Effector memory CD8-positive, alpha-beta T cell (primary cell): ENCODE measurements at regions not wholly inside any gene's neighbourhood (a gene's known extent, or its start where the extent isn't known, plus 50 kb on each side); places are given as distances from the start of the nearest gene placed in this dataset.
"Not testable (repeated sequence)": the region's sequence is repeated elsewhere in the genome, so short reads cannot be mapped to it uniquely, and the experiment has no call there.

ENCODE experiments used
- ATAC-seq: fragments of 150-1000 bp; cut with Tn5 transposase; replicated peaks from 2 replicates; pipeline ENCODE4 v1.10.0; 2021; ENCODE audit warnings: mild to moderate bottlenecking, moderate library complexity
- DNase-seq, 3 experiments: peaks; one replicate each; pipeline ENCODE4 v3.0.0; 2021
- H3K27ac Mint-ChIP-seq, 2 donors: one replicate each; pipeline ENCODE4 v1.8.0; 2022; ENCODE audit warnings: mild to moderate bottlenecking in 2 of 2, mixed read lengths in 2 of 2, moderate library complexity in 2 of 2
- H3K27me3 Mint-ChIP-seq, 2 donors: one replicate each; pipeline ENCODE4 v1.8.0; 2022; ENCODE audit warnings: mixed read lengths in 2 of 2
- H3K36me3 Mint-ChIP-seq: one replicate; pipeline ENCODE4 v1.8.0; 2022; ENCODE audit warnings: mild to moderate bottlenecking, moderate library complexity, mixed read lengths; ENCODE audit not compliant: insufficient read depth
- H3K4me1 Mint-ChIP-seq, 2 donors: one replicate each; pipeline ENCODE4 v1.8.0; 2022; ENCODE audit warnings: low read depth in 2 of 2, mixed read lengths in 2 of 2
- H3K4me3 Mint-ChIP-seq, 2 donors: one replicate each; pipeline ENCODE4 v1.8.0; 2022; ENCODE audit warnings: mild to moderate bottlenecking in 2 of 2, mixed read lengths in 2 of 2, moderate library complexity in 2 of 2
- H3K9me3 Mint-ChIP-seq, 2 donors: one replicate each; pipeline ENCODE4 v1.8.0; 2022; ENCODE audit warnings: mixed read lengths in 2 of 2

- not testable (repeated sequence) for ATAC-seq, H3K4me3 Mint-ChIP-seq, H3K27me3 Mint-ChIP-seq, DNase-seq, H3K27ac Mint-ChIP-seq, H3K9me3 Mint-ChIP-seq
- Mint-ChIP-seq H3K36me3 (peaks cover 12% of the 10 kb centered on the region), H3K4me1 (peaks cover 10 to 23% of the 10 kb centered on the region in 2 donors)
These were observed 137.2 kb downstream of the HAUS1 start for GRCh38 chr18:46241393-46241792.

- Mint-ChIP-seq H3K36me3 (peaks cover 14% of the 10 kb centered on the region), H3K4me3 (no peak overlapping the region), H3K9me3 (no peaks in the 10 kb centered on the region), H3K4me1 (peaks cover 10 to 26% of the 10 kb centered on the region in 2 donors), H3K27ac (no peak overlapping the region), H3K27me3 (no peaks in the 10 kb centered on the region)
- DNase-seq (no peak), ATAC-seq (no peak)
These were observed 138.0 kb downstream of the HAUS1 start for GRCh38 chr18:46242183-46242582.

GRCh38 chr18:46243095-46243494 lies 138.9 kb downstream of the HAUS1 start:
- H3K9me3 Mint-ChIP-seq: no peaks in the 10 kb centered on the region
- no peak for ATAC-seq
- H3K27me3 Mint-ChIP-seq: no peaks in the 10 kb centered on the region
- no peak overlapping the region for H3K4me3 Mint-ChIP-seq
- no peak for DNase-seq
- peaks cover 14 to 31% of the 10 kb centered on the region in 2 donors for H3K4me1 Mint-ChIP-seq
- H3K36me3 Mint-ChIP-seq: peaks cover 14% of the 10 kb centered on the region
- no peak overlapping the region for H3K27ac Mint-ChIP-seq

GRCh38 chr18:46243673-46244072 lies 139.5 kb downstream of the HAUS1 start:
- Mint-ChIP-seq H3K4me1 (peaks cover 16 to 35% of the 10 kb centered on the region in 2 donors), H3K27me3 (no peaks in the 10 kb centered on the region), H3K4me3 (no peak overlapping the region), H3K36me3 (peaks cover 14% of the 10 kb centered on the region), H3K27ac (no peak overlapping the region), H3K9me3 (no peaks in the 10 kb centered on the region)
- DNase-seq (no peak), ATAC-seq (no peak)

- Mint-ChIP-seq H3K4me1 (peaks cover 26 to 45% of the 10 kb centered on the region in 2 donors), H3K27me3 (no peaks in the 10 kb centered on the region), H3K4me3 (no peak overlapping the region), H3K9me3 (no peaks in the 10 kb centered on the region), H3K27ac (peak overlapping the region in 1 of 2 donors; percentile 94), H3K36me3 (peaks cover 12% of the 10 kb centered on the region)
- ATAC-seq: no peak
- no peak for DNase-seq
These were observed 141.9 kb downstream of the HAUS1 start for GRCh38 chr18:46246101-46246500.

GRCh38 chr18:46247942-46248341 lies 143.8 kb downstream of the HAUS1 start:
- H3K4me1 Mint-ChIP-seq: peaks cover 26 to 45% of the 10 kb centered on the region in 2 donors
- H3K27me3 Mint-ChIP-seq: no peaks in the 10 kb centered on the region
- peak overlapping the region; percentile 73 to 94 for H3K27ac Mint-ChIP-seq
- no peak for DNase-seq
- H3K4me3 Mint-ChIP-seq: peak overlapping the region in 1 of 2 donors; percentile 6
- no peak for ATAC-seq
- H3K36me3 Mint-ChIP-seq: peaks cover 12% of the 10 kb centered on the region
- no peaks in the 10 kb centered on the region for H3K9me3 Mint-ChIP-seq

GRCh38 chr18:46250084-46250811 lies 146.1 kb downstream of the HAUS1 start:
- Mint-ChIP-seq H3K27ac (peak overlapping the region; percentile 73 to 94), H3K4me3 (peak overlapping the region; percentile 46 to 72), H3K9me3 (no peaks in the 10 kb centered on the region), H3K36me3 (peaks cover 18% of the 10 kb centered on the region), H3K27me3 (no peaks in the 10 kb centered on the region), H3K4me1 (peaks cover 25 to 40% of the 10 kb centered on the region in 2 donors)
- ATAC-seq (peak; percentile 97), DNase-seq (peak; percentile 50 to 58 (median 56))

- Mint-ChIP-seq H3K4me1 (peaks cover 25 to 37% of the 10 kb centered on the region in 2 donors), H3K9me3 (no peaks in the 10 kb centered on the region), H3K27ac (peak overlapping the region; percentile 73 to 94), H3K27me3 (no peaks in the 10 kb centered on the region), H3K4me3 (peak overlapping the region; percentile 46 to 72), H3K36me3 (peaks cover 23% of the 10 kb centered on the region)
- DNase-seq: no peak
- peak; percentile 28 for ATAC-seq
These were observed 146.6 kb downstream of the HAUS1 start for GRCh38 chr18:46250812-46251173.

- Mint-ChIP-seq H3K4me1 (peaks cover 25 to 45% of the 10 kb centered on the region in 2 donors), H3K27me3 (no peaks in the 10 kb centered on the region), H3K4me3 (no peak overlapping the region), H3K27ac (peak overlapping the region; percentile 6 to 38), H3K9me3 (no peaks in the 10 kb centered on the region), H3K36me3 (peaks cover 25% of the 10 kb centered on the region)
- no peak for ATAC-seq
- no peak for DNase-seq
These were observed 148.6 kb downstream of the HAUS1 start for GRCh38 chr18:46252759-46253158.

GRCh38 chr18:46253498-46253897 lies 149.3 kb downstream of the HAUS1 start:
- Mint-ChIP-seq H3K27ac (peak overlapping the region; percentile 6 to 38), H3K36me3 (peaks cover 30% of the 10 kb centered on the region), H3K4me3 (no peak overlapping the region), H3K9me3 (no peaks in the 10 kb centered on the region), H3K27me3 (no peaks in the 10 kb centered on the region), H3K4me1 (peaks cover 20 to 38% of the 10 kb centered on the region in 2 donors)
- ATAC-seq: no peak
- DNase-seq: no peak

GRCh38 chr18:46256078-46256477 lies 151.9 kb downstream of the HAUS1 start:
- Mint-ChIP-seq H3K4me1 (peaks cover 16 to 34% of the 10 kb centered on the region in 2 donors), H3K27me3 (no peaks in the 10 kb centered on the region), H3K27ac (no peak overlapping the region), H3K9me3 (no peaks in the 10 kb centered on the region), H3K4me3 (no peak overlapping the region), H3K36me3 (peaks cover 29% of the 10 kb centered on the region)
- ATAC-seq (no peak), DNase-seq (no peak)

- no peaks in the 10 kb centered on the region for H3K9me3 Mint-ChIP-seq
- no peak overlapping the region for H3K4me3 Mint-ChIP-seq
- H3K27ac Mint-ChIP-seq: peak overlapping the region in 1 of 2 donors; percentile 67
- H3K36me3 Mint-ChIP-seq: peaks cover 31% of the 10 kb centered on the region
- H3K27me3 Mint-ChIP-seq: no peaks in the 10 kb centered on the region
- DNase-seq: no peak
- peaks cover 16 to 33% of the 10 kb centered on the region in 2 donors for H3K4me1 Mint-ChIP-seq
- ATAC-seq: no peak
These were observed 153.2 kb downstream of the HAUS1 start for GRCh38 chr18:46257366-46257765.

- Mint-ChIP-seq H3K9me3 (no peaks in the 10 kb centered on the region), H3K27me3 (no peaks in the 10 kb centered on the region), H3K36me3 (peaks cover 49% of the 10 kb centered on the region), H3K4me3 (no peak overlapping the region), H3K27ac (peak overlapping the region in 1 of 2 donors; percentile 75), H3K4me1 (peaks cover 19 to 42% of the 10 kb centered on the region in 2 donors)
- ATAC-seq (no peak), DNase-seq (no peak)
These were observed 156.1 kb downstream of the HAUS1 start for GRCh38 chr18:46260016-46260878.

GRCh38 chr18:46260879-46261143 lies 156.6 kb downstream of the HAUS1 start:
- Mint-ChIP-seq H3K27ac (peak overlapping the region in 1 of 2 donors; percentile 75), H3K4me1 (peaks cover 22 to 42% of the 10 kb centered on the region in 2 donors)

More at GRCh38 chr18:46260879-46261143, 156.6 kb downstream of the HAUS1 start:
- ATAC-seq: no peak
- Mint-ChIP-seq H3K4me3 (no peak overlapping the region), H3K9me3 (no peaks in the 10 kb centered on the region), H3K36me3 (peaks cover 44% of the 10 kb centered on the region), H3K27me3 (no peaks in the 10 kb centered on the region)
- DNase-seq: no peak
